B cell (primary cell): ENCODE measurements at regions not wholly inside any gene's neighbourhood (a gene's known extent, or its start where the extent isn't known, plus 50 kb on each side); places are given as distances from the start of the nearest gene placed in this dataset.

Source experiments
- EZH2 ChIP-seq: IDR thresholded peaks from 2 replicates; pipeline ENCODE4 v1.6.1; 2012; ENCODE audit warnings: borderline replicate concordance, low read depth, mild to moderate bottlenecking, moderate library complexity, low read length; ENCODE audit not compliant: insufficient read depth, poor library complexity, severe bottlenecking
- TF ChIP-seq, protein P1 (sequence below): fragments of 200-600 bp; IDR thresholded peaks from one replicate; pipeline ENCODE4 v1.8.0; 2022; ENCODE audit warnings: antibody characterized with exemption, mild to moderate bottlenecking

DNA sequence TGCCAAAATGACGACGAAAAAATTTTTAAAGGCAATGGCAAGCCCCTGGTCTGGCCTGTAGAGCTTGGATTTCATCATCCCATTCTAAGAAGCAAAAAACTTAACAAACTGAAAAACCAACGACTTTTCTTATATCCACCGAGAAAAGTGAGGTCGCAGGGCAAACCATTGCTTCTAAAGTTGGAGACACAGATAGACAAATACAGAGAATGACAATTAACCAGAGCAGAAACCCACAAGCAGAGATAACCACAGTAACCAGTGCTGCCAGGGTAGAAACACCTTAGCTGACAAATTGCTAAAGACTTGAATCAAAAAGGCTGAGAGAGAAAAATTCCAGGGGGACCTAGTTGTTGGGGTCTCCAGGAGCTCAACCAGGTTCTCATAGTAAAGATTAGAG lies 386.5 kb upstream of the SGO1 start:
- TF ChIP-seq, protein P1, sequence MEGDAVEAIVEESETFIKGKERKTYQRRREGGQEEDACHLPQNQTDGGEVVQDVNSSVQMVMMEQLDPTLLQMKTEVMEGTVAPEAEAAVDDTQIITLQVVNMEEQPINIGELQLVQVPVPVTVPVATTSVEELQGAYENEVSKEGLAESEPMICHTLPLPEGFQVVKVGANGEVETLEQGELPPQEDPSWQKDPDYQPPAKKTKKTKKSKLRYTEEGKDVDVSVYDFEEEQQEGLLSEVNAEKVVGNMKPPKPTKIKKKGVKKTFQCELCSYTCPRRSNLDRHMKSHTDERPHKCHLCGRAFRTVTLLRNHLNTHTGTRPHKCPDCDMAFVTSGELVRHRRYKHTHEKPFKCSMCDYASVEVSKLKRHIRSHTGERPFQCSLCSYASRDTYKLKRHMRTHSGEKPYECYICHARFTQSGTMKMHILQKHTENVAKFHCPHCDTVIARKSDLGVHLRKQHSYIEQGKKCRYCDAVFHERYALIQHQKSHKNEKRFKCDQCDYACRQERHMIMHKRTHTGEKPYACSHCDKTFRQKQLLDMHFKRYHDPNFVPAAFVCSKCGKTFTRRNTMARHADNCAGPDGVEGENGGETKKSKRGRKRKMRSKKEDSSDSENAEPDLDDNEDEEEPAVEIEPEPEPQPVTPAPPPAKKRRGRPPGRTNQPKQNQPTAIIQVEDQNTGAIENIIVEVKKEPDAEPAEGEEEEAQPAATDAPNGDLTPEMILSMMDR, result no peak
- TF ChIP-seq EZH2, result no peak
